Activated naive CD8-positive, alpha-beta T cell treated with anti-CD3 and anti-CD28 coated beads, Interleukin-2, amount 50 U/mL, for 24 hours (primary cell): ENCODE measurements at regions not wholly inside any gene's neighbourhood (a gene's known extent, or its start where the extent isn't known, plus 50 kb on each side); places are given as distances from the start of the nearest gene placed in this dataset.
A peak's percentile ranks its signal among the peaks of the same experiment; 100 is the strongest.
"Not testable (repeated sequence)": the region's sequence is repeated elsewhere in the genome, so short reads cannot be mapped to it uniquely, and the experiment has no call there.

Experiments
- ATAC-seq: fragments of 150-1000 bp; cut with Tn5 transposase; one replicate; pipeline ENCODE4 v1.10.0; 2021
- DNase-seq: peaks from one replicate; pipeline ENCODE4 v3.0.0; 2021
- H3K27ac Mint-ChIP-seq: one replicate; pipeline ENCODE4 v1.8.0; 2021; ENCODE audit warnings: mild to moderate bottlenecking, mixed read lengths
- H3K27me3 Mint-ChIP-seq: one replicate; pipeline ENCODE4 v1.8.0; 2021; ENCODE audit warnings: mixed read lengths
- H3K36me3 Mint-ChIP-seq: one replicate; pipeline ENCODE4 v1.8.0; 2021; ENCODE audit warnings: low read depth, mixed read lengths
- H3K4me1 Mint-ChIP-seq: one replicate; pipeline ENCODE4 v1.8.0; 2021; ENCODE audit warnings: mixed read lengths
- H3K4me3 Mint-ChIP-seq: one replicate; pipeline ENCODE4 v1.8.0; 2021; ENCODE audit warnings: mild to moderate bottlenecking, moderate library complexity, mixed read lengths
- H3K9me3 Mint-ChIP-seq: one replicate; pipeline ENCODE4 v1.8.0; 2021; ENCODE audit warnings: mixed read lengths

DNA sequence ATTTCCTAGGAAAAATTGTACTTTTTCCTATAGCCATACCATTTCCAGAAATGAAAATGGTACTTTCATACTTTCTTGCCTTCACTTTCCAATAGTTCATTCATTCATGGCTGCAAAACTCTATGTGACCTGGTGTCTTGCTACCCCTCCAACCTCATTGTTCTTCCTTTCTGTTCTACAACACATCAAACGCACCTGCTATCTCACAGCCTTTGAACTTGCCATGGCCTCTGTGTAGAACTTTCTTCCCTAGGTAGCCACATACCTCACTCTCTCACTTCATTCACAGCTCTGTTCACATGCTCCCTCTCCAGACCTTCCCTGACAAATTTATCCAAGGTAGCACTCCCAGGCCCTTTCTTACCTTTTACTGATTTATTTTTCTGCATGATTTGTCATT is 149.2 kb downstream of the DUSP6 start:
- Mint-ChIP-seq H3K27me3 (no peaks in the 10 kb centered on the region), H3K36me3 (no peaks in the 10 kb centered on the region), H3K9me3 (no peaks in the 10 kb centered on the region), H3K4me3 (no peak overlapping the region), H3K4me1 (peaks cover 8% of the 10 kb centered on the region), H3K27ac (no peak overlapping the region)
- ATAC-seq, result no peak
- DNase-seq, result no peak

DNA sequence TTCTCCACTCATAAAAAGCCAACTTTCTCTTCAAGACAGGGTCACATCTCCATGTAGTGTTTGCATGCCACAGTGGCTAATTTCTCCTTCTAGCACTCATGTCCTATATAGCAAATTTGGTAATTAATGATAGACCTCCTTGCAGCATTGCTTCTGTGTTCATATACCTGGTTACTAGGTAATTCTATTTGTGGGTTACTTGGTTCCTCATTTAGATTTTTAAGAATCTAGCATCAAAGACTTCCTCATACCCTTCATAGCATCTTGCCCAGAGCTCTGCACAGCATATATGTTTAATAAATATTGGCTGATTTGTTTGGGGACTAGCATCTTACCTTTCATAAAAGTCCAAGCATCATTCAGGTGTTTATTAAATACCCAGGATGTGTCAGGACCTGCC is 152.1 kb downstream of the DUSP6 start:
- Mint-ChIP-seq H3K27ac (no peak overlapping the region), H3K36me3 (no peaks in the 10 kb centered on the region), H3K9me3 (no peaks in the 10 kb centered on the region), H3K27me3 (no peaks in the 10 kb centered on the region), H3K4me1 (peaks cover 4% of the 10 kb centered on the region), H3K4me3 (no peak overlapping the region)
- DNase-seq, result no peak
- no peak for ATAC-seq

DNA sequence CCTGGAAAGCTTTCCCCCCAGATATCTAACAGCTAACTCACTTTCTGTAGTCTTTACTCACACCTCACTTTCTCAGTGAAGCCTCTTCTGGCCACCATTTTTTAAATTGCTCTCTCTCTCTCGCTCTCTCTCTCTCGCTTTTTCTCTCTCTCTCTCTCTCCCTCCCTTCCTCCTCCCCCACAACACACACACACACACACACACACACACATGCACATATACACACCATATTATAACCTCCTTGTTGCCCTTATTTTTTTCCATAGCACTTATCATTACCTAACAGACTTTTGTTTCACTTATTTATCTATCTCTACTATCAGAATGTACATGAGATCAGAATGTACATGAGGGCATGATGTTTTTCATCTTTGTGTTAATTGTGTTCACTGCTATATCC is 156.8 kb downstream of the DUSP6 start:
- H3K9me3 Mint-ChIP-seq, result peaks cover 7% of the 10 kb centered on the region
- H3K36me3 Mint-ChIP-seq, result peaks cover 2% of the 10 kb centered on the region
- ATAC-seq (no peak), DNase-seq (no peak)
- peaks cover 1% of the 10 kb centered on the region for H3K4me1 Mint-ChIP-seq
- no peaks in the 10 kb centered on the region for H3K27me3 Mint-ChIP-seq
- no peak overlapping the region for H3K4me3 Mint-ChIP-seq
- no peak overlapping the region for H3K27ac Mint-ChIP-seq

DNA sequence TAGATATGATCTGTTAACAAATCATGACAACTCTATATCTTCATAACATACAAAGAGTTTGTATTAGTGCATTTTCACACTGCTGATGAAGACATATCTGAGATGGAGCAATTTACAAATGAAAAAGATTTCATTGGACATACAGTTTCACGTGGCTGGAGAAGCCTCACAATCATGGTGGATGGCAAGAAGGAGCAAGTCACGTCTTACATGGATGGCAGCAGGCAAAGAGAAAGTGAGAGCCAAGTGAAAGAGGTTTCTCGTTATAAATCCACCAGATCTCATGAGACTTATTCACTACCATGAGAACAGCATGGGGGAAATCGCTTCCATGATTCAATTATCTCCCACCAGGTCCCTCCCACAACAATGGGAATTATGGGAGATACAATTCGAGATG is 157.6 kb downstream of the DUSP6 start:
- Mint-ChIP-seq H3K36me3 (peaks cover 2% of the 10 kb centered on the region), H3K27me3 (no peaks in the 10 kb centered on the region), H3K4me3 (no peak overlapping the region), H3K9me3 (peaks cover 13% of the 10 kb centered on the region), H3K27ac (no peak overlapping the region), H3K4me1 (no peaks in the 10 kb centered on the region)
- DNase-seq (no peak), ATAC-seq (no peak)

DNA sequence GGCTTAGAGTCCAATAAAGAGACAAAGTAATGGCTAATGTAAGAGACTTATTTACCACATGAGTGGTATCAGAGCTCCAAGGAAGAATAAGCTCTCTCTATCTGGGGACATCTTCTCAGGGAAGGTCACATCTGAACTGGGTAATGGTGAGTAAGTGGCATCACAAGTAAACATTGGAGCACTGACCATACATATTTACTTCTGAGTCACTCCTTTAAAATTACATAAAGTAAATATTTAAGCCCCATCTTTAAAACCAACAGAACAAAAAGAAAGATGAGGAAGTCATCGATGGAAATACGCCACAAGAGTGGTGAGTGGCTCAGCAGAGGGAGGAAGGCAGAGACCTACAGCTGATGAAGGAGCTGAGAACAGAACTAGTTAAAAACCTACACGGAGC is 159.9 kb downstream of the DUSP6 start:
- Mint-ChIP-seq H3K9me3 (peaks cover 31% of the 10 kb centered on the region), H3K4me3 (no peak overlapping the region), H3K4me1 (no peaks in the 10 kb centered on the region), H3K27me3 (no peaks in the 10 kb centered on the region), H3K27ac (no peak overlapping the region), H3K36me3 (peaks cover 15% of the 10 kb centered on the region)
- ATAC-seq, result no peak
- no peak for DNase-seq

DNA sequence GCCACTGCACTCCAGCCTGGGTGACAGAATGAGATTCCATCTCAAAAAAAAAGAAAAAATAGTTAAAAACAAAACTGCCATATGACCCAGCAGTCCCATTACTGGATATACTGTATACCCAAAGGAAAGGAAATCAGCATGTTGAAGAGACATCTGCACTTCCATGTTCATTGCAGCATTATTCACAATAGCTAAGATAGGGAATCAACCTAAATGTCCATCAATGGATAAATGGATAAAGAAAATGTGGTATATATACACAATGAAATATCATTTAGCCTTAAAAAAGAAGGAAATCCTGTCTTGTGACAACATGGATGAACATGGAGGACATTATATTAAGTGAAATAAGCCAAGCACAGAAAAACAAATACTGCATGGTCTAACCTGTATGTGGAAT is 160.7 kb downstream of the DUSP6 start:
- Mint-ChIP-seq H3K9me3 (peaks cover 32% of the 10 kb centered on the region), H3K36me3 (peaks cover 15% of the 10 kb centered on the region)
- H3K27ac Mint-ChIP-seq, DNase-seq, H3K4me1 Mint-ChIP-seq, H3K27me3 Mint-ChIP-seq, ATAC-seq, H3K4me3 Mint-ChIP-seq: not testable (repeated sequence)

DNA sequence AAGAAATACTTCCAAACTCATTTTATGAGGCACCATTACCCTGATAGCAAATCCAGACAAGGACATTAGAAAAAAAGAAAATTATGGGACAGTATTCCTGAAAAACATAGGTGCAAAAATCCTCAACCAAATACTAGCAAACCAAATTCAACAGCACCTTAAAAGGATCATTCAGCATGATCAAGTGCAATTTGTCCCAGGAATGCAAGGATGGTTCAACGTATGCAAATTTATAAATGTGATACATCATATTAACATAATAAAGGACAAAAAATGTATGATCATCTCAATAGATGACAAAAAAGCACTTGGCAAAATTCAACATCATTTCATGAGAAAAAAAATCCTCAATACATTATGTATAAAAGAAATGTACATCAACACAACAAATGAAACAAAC is 162.9 kb downstream of the DUSP6 start:
- H3K27me3 Mint-ChIP-seq, result no peaks in the 10 kb centered on the region
- ATAC-seq (no peak), DNase-seq (no peak)
- no peak overlapping the region for H3K4me3 Mint-ChIP-seq
- no peak overlapping the region for H3K27ac Mint-ChIP-seq
- H3K36me3 Mint-ChIP-seq, result peaks cover 15% of the 10 kb centered on the region
- H3K4me1 Mint-ChIP-seq, result no peaks in the 10 kb centered on the region
- peaks cover 37% of the 10 kb centered on the region for H3K9me3 Mint-ChIP-seq

DNA sequence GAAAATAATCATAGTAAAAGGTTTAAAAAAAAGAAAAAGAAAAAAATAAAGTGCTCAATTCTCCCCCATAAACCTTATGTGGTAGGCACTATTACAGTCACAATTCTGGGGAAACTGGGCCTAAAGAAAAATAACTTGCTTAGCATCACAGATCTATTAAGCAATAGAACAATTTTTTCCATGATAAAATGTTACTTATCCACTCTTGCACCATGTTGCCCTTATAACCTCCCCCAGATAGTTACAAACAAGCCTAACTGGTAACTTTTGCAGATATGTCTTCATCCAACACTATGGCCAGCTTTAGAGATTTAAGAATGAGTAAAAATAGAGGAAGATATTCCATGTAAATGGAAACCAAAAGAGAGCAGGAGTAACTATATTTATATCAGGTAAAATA is 164.8 kb downstream of the DUSP6 start:
- H3K27ac Mint-ChIP-seq, result no peak overlapping the region
- H3K36me3 Mint-ChIP-seq, result peaks cover 15% of the 10 kb centered on the region
- H3K27me3 Mint-ChIP-seq, result no peaks in the 10 kb centered on the region
- peaks cover 37% of the 10 kb centered on the region for H3K9me3 Mint-ChIP-seq
- no peak for ATAC-seq
- peaks cover 3% of the 10 kb centered on the region for H3K4me1 Mint-ChIP-seq
- no peak for DNase-seq
- no peak overlapping the region for H3K4me3 Mint-ChIP-seq

DNA sequence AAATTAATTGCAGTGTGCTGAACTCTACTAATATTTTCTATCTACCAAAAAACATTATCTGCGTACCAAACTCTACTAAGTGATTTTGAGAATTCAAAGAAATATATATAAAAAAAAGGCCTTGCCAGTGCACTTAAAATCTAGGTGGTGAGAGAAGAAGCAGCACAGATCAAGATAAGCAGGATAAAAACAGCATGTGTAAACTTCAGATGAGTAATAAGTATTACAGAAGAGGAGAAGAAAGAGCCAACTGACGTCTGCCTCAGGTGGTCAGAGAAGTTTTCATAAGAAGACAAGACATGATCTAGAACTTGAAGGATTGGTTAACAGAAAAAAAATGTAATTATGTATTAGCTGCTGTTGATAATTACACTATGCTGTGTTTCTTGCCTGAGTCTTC is 166.4 kb downstream of the DUSP6 start:
- Mint-ChIP-seq H3K4me3 (no peak overlapping the region), H3K27me3 (no peaks in the 10 kb centered on the region), H3K27ac (no peak overlapping the region), H3K4me1 (peaks cover 16% of the 10 kb centered on the region), H3K36me3 (peaks cover 13% of the 10 kb centered on the region), H3K9me3 (peaks cover 32% of the 10 kb centered on the region)
- DNase-seq (no peak), ATAC-seq (no peak)

DNA sequence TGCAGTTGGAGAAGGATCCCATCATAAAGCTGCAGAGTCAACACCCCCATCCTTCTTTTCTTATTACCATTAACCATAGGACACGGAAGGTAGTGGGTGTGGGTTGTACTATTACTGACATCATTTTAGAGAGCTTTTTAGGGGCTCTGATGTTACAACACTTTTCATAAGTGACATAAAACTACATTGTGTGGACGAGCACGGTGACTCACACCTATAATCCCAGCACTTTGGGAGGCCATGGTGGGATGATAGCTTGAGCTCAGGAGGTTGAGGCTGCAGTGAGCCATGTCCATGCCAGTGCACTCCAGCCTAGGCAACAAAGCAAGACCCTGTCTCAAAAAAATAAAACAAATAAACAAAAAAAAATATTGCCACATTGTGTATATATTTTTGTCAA is 167.1 kb downstream of the DUSP6 start:
- no peak for ATAC-seq
- H3K27ac Mint-ChIP-seq, result no peak overlapping the region
- H3K4me3 Mint-ChIP-seq, result no peak overlapping the region
- H3K9me3 Mint-ChIP-seq, result peaks cover 26% of the 10 kb centered on the region
- peaks cover 13% of the 10 kb centered on the region for H3K36me3 Mint-ChIP-seq
- no peak for DNase-seq
- H3K27me3 Mint-ChIP-seq, result no peaks in the 10 kb centered on the region
- H3K4me1 Mint-ChIP-seq, result peaks cover 23% of the 10 kb centered on the region

DNA sequence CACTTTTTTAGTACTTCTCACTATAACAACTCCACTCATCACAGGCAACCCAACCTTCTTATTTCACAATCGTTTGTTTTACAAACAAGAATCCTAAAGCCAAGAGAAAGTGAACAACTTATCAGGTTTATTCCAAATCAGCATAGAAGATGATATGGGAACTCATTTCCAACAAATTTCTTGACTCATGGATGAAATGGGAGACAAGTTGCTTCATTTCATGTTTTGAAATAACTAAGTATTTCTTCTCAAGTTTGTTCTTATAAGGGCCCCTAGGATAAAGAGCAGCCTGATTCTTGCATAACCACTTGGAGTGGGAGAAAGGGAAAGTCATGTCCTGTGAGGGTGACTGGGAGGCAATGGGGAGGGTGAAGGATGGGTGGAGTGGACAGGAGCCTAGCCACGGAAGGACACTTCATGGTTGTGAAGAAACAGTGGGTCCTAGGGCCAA is 168.3 kb downstream of the DUSP6 start:
- H3K36me3 Mint-ChIP-seq, result peaks cover 8% of the 10 kb centered on the region
- peaks cover 34% of the 10 kb centered on the region for H3K4me1 Mint-ChIP-seq
- H3K27me3 Mint-ChIP-seq, result no peaks in the 10 kb centered on the region
- no peak for DNase-seq
- no peak overlapping the region for H3K4me3 Mint-ChIP-seq
- H3K9me3 Mint-ChIP-seq, result peaks cover 17% of the 10 kb centered on the region
- no peak overlapping the region for H3K27ac Mint-ChIP-seq
- no peak for ATAC-seq

DNA sequence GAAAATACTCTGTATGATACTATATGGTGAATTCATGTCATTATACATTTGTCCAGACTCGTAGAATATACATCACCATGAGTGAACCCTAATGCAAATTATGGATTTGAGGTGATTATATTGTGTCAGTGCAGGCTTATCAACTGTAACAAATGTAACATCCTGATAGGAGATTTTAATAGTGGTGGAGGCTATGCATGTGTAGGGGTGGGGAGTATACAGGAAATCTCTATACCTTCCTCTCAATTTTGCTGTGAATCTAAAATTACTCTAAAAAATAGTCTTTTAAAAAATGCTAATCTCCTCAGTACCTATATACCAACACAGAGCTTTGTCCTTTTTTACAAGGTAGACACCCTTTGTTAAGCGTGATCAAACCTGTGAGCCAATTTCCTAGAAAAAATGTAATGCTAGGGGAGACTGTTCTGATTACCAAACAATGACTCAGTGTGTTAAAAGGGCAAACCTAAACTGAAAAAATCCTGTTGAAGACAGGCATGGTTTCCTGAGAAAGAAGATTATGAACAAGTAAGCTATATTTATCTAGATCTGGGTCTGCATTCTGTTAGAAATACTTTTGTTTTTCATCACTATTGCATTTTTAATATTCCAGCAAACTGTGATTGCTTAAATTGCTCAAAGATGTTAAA is 170.9 kb downstream of the DUSP6 start:
- H3K36me3 Mint-ChIP-seq, result no peaks in the 10 kb centered on the region
- peak overlapping the region; percentile 52 for H3K27ac Mint-ChIP-seq
- DNase-seq (no peak), ATAC-seq (peak; percentile 89)
- peaks cover 4% of the 10 kb centered on the region for H3K9me3 Mint-ChIP-seq
- H3K27me3 Mint-ChIP-seq, result no peaks in the 10 kb centered on the region
- H3K4me1 Mint-ChIP-seq, result peaks cover 40% of the 10 kb centered on the region
- H3K4me3 Mint-ChIP-seq, result no peak overlapping the region

DNA sequence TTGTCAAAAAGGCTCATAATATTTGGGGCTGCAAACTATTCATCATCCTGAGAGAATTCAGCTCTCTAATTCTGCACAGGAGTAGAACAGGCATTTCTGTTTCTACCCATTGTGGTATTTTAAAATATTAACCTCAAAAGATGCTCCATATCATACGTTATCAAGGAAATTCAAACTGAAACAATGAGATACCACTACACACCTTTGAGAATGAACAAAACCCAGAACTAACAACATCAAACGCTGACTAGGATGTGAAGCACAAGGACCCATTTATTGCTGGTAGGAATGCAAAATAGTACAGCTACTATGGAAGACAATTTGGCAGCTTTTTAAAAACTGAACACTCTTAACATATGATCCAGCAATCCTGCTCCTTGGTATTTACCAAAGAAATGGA is 171.8 kb downstream of the DUSP6 start:
- H3K36me3 Mint-ChIP-seq, result no peaks in the 10 kb centered on the region
- H3K4me1 Mint-ChIP-seq, result peaks cover 40% of the 10 kb centered on the region
- no peak overlapping the region for H3K4me3 Mint-ChIP-seq

DNA sequence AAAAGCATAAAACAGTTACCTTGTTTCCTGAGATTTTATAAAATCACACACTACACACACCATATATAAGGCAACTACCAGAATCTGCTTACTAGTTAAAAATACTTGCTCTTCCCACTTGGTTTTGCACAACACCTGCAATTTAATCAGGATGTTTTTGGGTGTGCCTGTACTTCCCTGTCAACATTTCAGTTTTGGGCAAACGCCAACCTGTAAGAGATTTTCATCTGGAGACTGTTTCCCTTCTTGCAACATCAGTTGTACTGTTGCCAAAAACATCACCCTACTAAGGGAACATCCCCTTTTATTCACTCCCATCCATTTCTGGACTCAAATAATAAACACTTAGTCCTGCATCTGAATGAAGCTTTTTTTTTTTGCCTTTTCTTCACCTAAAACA is 172.3 kb downstream of the DUSP6 start:
- no peak overlapping the region for H3K4me3 Mint-ChIP-seq
- DNase-seq (no peak), ATAC-seq (no peak)
- H3K27me3 Mint-ChIP-seq, result no peaks in the 10 kb centered on the region
- H3K4me1 Mint-ChIP-seq, result peaks cover 40% of the 10 kb centered on the region
- H3K36me3 Mint-ChIP-seq, result no peaks in the 10 kb centered on the region
- no peaks in the 10 kb centered on the region for H3K9me3 Mint-ChIP-seq
- H3K27ac Mint-ChIP-seq, result peak overlapping the region; percentile 12

More for the DNA sequence above, 171.8 kb downstream of the DUSP6 start:
- H3K9me3 Mint-ChIP-seq, result no peaks in the 10 kb centered on the region
- DNase-seq, result no peak
- peak overlapping the region; percentile 12 for H3K27ac Mint-ChIP-seq
- no peak for ATAC-seq
- no peaks in the 10 kb centered on the region for H3K27me3 Mint-ChIP-seq

DNA sequence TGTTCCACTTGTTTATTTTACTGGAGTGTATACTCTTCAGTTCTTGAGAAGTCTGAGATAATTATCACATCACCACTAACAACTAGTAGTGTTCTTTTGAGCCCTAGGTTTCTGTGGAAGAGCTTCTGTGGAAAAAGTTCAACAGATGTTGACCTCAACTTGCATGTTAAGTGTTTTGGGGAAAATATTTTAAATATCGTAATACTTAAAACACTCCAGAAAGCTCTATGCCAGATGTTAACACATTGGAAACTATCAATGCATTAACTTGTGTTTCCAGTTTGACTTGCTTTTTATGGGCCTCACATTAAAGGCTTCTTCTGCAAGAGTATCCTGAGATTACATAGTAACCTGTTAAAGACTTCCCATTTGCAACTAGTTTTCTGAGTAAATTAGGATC is 173.1 kb downstream of the DUSP6 start:
- DNase-seq, result no peak
- no peak for ATAC-seq
- Mint-ChIP-seq H3K27ac (no peak overlapping the region), H3K27me3 (no peaks in the 10 kb centered on the region), H3K4me3 (no peak overlapping the region), H3K9me3 (no peaks in the 10 kb centered on the region), H3K4me1 (peaks cover 40% of the 10 kb centered on the region), H3K36me3 (no peaks in the 10 kb centered on the region)
